ENCODE measurements at regions not wholly inside any gene's neighbourhood (a gene's known extent, or its start where the extent isn't known, plus 50 kb on each side); places are given as distances from the start of the nearest gene placed in this dataset.
"Not testable (repeated sequence)": the region's sequence is repeated elsewhere in the genome, so short reads cannot be mapped to it uniquely, and the experiment has no call there.

GRCh38 chr2:31735716-31736115 is 155.0 kb upstream of the SRD5A2 start:
- DNase-seq, result no peak

DNA sequence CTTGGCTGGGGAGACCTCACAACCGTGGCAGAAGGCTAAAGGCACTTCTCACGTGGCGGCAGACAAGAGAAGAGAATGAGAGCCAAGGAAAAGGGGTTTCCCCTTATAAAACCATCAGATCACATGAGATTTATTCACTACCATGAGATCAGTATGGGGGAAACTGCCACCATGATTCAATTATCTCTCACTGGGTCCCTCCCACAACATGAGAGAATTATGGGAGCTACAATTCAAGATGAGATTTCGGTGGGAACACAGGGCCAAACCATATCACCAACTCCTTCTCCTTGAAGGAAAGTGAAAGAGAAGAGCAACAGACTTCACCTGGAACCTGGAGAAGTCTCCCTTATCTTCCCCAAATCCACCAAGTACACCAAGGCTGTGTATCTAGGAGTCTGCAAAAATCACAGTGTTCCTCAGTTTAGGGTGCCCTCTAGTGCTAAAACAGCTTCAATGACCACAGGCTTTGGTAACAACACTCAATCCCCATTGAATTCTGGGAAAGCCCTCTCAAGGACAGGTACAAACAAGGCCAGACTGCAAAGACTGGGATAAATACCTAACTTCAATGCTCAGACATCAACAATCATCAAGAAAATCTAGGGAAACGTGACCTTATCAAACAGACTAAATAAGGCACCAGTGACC is 148.8 kb upstream of the SRD5A2 start:
- peak; percentile 15 for DNase-seq

GRCh38 chr2:31729065-31729439 is 148.3 kb upstream of the SRD5A2 start:
- DNase-seq, result no peak

DNA sequence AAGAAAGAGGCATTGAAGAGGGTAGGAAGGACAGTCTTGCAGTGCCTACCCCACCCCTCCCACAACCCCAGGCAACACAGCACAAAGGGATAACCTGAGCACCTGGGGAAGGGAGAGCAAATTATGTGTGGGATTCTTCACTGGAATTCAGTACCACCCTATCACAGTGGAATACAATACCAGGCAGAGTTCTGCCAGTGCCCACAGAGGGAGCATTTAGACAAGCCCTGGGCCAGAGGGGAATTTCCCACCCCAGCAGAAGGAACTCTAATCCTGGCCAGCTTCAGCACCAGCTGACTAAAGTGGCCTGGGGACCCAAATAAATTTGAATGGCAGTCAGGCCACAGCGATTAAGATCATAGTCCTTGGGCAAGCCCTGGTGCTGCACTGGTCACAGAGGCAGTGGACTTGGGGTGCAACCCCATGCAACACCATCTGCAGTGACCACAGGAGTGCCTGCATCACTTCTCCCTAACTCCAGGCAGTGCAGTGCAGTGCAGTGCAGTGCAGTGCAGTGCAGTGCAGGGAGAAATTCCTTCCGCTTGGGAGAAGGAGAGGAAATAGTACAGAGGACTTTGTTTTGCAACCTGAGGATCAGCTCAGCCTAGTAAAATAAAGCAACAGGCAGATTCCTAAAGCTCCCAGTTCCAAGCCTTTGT is 147.8 kb upstream of the SRD5A2 start:
- DNase-seq, result no peak

- no peak for DNase-seq
These were observed 145.7 kb upstream of the SRD5A2 start for GRCh38 chr2:31726457-31726856.

GRCh38 chr2:31725444-31725843 is 144.7 kb upstream of the SRD5A2 start:
- DNase-seq, result no peak

GRCh38 chr2:31711737-31712136 is 131.0 kb upstream of the SRD5A2 start:
- DNase-seq, result no peak

- DNase-seq, result no peak
These were observed 129.4 kb upstream of the SRD5A2 start for GRCh38 chr2:31710121-31710520.

DNA sequence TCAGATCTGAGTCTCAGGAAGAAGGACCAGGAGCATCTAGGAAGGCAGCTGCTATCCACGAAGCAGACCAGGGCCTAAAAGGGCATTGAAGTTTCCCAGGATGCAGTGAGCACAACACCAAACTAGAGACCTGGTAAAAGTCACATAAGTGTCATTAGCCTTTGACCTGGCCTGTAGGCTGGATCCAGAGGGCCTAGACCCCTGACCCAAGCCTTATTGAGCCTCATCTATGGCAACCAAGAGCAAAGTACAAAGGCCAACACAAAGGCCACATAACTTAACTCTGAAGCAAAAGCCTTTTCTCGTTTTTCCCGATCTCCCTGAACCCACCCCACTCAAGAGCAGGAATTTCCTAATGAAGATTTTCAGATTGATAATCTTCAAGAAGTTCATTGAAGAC is 127.3 kb upstream of the SRD5A2 start:
- DNase-seq, result no peak

GRCh38 chr2:31704561-31705212 is 123.9 kb upstream of the SRD5A2 start:
- no peak for DNase-seq

- no peak for DNase-seq
These were observed 122.5 kb upstream of the SRD5A2 start for GRCh38 chr2:31703253-31703652.

- no peak for DNase-seq
These were observed 118.0 kb upstream of the SRD5A2 start for GRCh38 chr2:31698722-31699121.

GRCh38 chr2:31696068-31696467 is 115.3 kb upstream of the SRD5A2 start:
- DNase-seq, result no peak

- DNase-seq, result no peak
These were observed 113.7 kb upstream of the SRD5A2 start for GRCh38 chr2:31694444-31694843.

GRCh38 chr2:31693882-31694281 is 113.1 kb upstream of the SRD5A2 start:
- no peak for DNase-seq

GRCh38 chr2:31688282-31688681 is 107.5 kb upstream of the SRD5A2 start:
- DNase-seq, result no peak

- not testable (repeated sequence) for DNase-seq
These were observed 102.8 kb upstream of the SRD5A2 start for GRCh38 chr2:31683506-31683905.

DNA sequence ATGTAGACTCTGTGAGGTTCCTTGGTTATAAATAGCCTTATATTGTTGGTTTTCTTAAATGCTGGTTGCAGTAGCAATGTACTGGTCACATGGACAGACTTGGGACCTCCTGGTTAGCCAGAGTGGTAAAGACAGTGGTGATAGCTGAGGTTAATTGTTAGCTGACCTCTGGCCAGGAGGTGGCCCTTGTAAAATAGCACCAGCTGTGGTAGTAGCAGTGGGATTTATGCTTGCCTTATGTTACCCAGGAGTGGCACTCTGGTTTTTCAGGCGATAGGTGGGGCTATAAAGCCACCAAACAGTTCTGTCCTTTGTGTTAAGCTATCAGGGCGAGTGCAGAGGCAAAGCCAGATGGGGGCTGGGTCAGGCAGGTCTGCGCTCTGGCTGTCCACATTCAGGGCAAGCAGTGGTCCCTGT is 94.8 kb upstream of the SRD5A2 start:
- no peak for DNase-seq

DNA sequence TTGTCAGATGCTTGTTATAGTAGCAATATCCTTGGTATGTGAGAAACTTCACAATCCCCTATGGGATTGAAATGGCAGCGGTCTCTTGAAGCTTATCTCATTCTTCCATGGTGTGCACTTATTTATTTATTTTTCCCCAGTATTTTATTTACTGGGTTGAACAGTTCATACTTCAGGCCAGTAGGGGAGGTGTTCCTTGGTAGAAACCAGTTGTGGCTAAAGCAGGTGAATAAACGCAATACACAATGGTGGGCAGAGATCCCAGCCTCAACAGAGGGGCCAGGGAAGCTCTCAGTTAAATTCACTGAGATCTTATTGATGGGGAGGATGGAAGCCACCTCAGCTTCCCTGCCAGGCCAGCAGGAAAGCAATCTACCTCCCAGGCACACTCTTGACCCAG is 93.7 kb upstream of the SRD5A2 start:
- DNase-seq, result no peak

DNA sequence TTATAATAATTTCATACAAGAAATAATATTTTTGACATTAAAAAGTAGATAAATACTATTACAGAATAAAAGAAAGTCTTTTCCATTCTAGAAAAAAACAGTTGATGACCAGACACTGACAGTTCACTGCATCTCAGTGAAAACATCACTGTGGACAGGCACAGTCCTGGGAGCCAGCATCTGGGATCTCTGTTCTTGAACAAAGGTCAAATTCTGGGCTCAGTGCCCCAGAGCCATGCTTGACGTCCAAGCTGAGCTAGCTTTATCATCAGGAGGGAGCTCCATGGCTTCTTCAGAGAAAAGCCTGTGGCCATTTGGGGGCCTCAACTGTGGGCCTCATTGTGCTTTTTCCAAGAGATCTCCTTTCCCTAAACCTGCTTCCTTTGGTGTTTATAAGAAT is 86.1 kb upstream of the SRD5A2 start:
- DNase-seq, result no peak

DNA sequence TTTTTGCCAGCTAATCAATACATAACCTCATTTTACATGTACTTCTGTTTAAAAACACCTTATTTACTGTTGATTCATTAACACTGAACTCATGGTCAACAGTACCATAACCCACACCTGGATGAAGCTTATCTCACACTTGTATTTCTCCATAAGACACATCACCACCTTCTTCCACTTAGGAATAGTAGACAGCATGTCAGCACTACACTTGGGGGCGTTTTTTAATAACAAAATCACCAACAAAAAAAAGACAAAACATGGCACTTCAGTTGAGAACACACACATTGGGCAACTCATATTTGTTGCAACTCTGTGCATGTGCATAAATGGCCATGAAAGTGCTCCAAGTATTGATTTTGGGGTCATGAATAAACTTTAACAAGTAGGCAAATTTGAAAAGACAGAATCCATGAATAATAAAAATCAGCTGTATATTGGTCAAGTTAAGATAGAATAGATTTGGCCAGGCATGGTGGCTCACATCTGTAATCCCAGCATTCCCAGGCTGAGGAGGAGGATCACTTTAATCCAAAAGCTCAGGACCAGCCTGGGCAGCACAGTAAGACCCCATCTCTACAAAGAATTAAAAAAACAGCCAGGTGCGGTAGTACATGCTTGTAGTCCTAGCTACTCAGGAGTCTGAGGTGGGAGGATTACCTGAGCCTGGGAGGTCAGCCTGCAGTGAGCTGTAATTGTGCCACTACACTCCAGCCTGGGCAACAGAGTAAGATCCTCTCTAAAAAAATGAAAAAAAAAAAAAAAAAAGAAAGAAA is 84.4 kb upstream of the SRD5A2 start:
- DNase-seq, result no peak

DNA sequence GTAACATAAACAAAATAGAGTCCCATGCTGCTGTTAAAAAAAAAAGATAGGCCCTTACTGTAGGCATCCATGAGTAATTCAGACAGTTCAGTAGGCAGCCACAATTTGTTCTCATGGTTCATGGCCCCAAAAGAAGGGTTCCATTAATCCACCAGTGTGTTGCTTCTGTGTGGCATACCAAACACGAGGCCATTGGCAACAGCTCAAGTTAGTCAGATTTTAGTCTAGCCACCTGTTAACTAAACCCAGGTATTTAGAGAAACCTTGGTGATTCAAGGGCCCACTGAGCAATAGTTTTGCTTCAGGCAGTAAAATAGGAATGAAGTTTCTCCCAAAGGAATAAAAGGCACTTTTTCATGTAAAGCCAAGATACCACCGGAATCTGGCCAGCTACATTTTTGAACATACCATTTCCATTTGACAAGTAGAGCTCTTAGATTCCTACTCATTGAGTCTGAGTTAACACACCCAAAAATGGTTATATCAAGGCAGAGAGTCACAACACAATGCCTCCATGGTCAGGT is 80.1 kb upstream of the SRD5A2 start:
- DNase-seq, result no peak

DNA sequence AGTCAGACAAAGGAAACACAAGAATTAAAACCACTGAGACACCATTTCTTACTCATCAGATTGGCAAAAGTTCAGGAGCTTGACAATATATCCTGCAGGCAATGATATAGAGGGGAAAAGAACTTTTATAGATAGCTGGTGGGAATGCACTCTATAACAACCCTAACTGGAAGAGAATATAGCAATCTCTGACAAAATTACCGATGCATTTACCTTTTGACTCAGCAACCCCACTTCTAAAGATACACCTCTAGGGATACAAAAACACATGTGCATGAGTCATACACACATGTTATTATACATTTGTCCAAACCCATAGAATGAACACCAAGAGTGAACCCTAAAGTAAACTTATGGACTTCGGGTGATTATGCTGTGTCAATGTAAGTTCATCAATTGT is 79.4 kb upstream of the SRD5A2 start:
- no peak for DNase-seq
